ENCODE measurements at regions not wholly inside any gene's neighbourhood (a gene's known extent, or its start where the extent isn't known, plus 50 kb on each side); places are given as distances from the start of the nearest gene placed in this dataset.

GRCh38 chr3:43978708-43979107 is 263.0 kb upstream of the TOPAZ1 start:
- no peak for DNase-seq (ENCODE audit: low spot score)
- Histone ChIP-seq H3K27me3 (peaks cover 22% of the 10 kb centered on the region), H3K79me2 (no peaks in the 10 kb centered on the region), H3K36me3 (replicated peaks; ENCODE audit: insufficient read depth, low read depth) (no peaks in the 10 kb centered on the region), H3K9me2 (replicated peaks; ENCODE audit: insufficient read depth) (no peaks in the 10 kb centered on the region), H3K4me2 (no peak overlapping the region), H3K4me3 (no peak overlapping the region), H3K4me1 (ENCODE audit: insufficient read depth) (no peaks in the 10 kb centered on the region), H2AFZ (no peak overlapping the region), H3K27ac (no peak overlapping the region), H3K9me3 (ENCODE audit: low read depth) (no peaks in the 10 kb centered on the region), H4K20me1 (ENCODE audit: insufficient read depth, poor library complexity, severe bottlenecking) (no peaks in the 10 kb centered on the region)
- no peak for TF ChIP-seq CTCF (IDR thresholded peaks at IDR 0.05; ENCODE audit: poor library complexity)
- TF ChIP-seq EZH2phosphoT487 (IDR thresholded peaks at IDR 0.05; ENCODE audit: low read depth, severe bottlenecking, unreplicated experiment): no peak
- no peak for TF ChIP-seq EZH2 (IDR thresholded peaks at IDR 0.05; ENCODE audit: borderline replicate concordance)
- 52% methylated on average over 2 of the region's 2 CpGs for WGBS (ENCODE audit: low lambda C conversion rate, missing lambda C conversion rate)

GRCh38 chr3:43979645-43980044 is 262.0 kb upstream of the TOPAZ1 start:
- Histone ChIP-seq H3K4me1 (ENCODE audit: insufficient read depth) (no peaks in the 10 kb centered on the region), H3K27ac (no peak overlapping the region), H2AFZ (no peak overlapping the region), H3K36me3 (replicated peaks; ENCODE audit: insufficient read depth, low read depth) (no peaks in the 10 kb centered on the region), H3K79me2 (no peaks in the 10 kb centered on the region), H3K9me2 (replicated peaks; ENCODE audit: insufficient read depth) (no peaks in the 10 kb centered on the region), H3K9me3 (ENCODE audit: low read depth) (no peaks in the 10 kb centered on the region), H3K4me2 (no peak overlapping the region), H3K4me3 (no peak overlapping the region), H4K20me1 (ENCODE audit: insufficient read depth, poor library complexity, severe bottlenecking) (no peaks in the 10 kb centered on the region), H3K27me3 (peaks cover 22% of the 10 kb centered on the region)
- DNase-seq (ENCODE audit: low spot score): no peak
- TF ChIP-seq EZH2phosphoT487 (IDR thresholded peaks at IDR 0.05; ENCODE audit: low read depth, severe bottlenecking, unreplicated experiment) (no peak), EZH2 (IDR thresholded peaks at IDR 0.05; ENCODE audit: borderline replicate concordance) (no peak), CTCF (IDR thresholded peaks at IDR 0.05; ENCODE audit: poor library complexity) (no peak)
- 94% methylated on average over 3 of the region's 3 CpGs for WGBS (ENCODE audit: low lambda C conversion rate, missing lambda C conversion rate)

- DNase-seq (ENCODE audit: low spot score): peak; percentile 67
- H2AFZ ChIP-seq: peak overlapping the region; percentile 40
- no peaks in the 10 kb centered on the region for H3K9me2 ChIP-seq (replicated peaks; ENCODE audit: insufficient read depth)
- no peaks in the 10 kb centered on the region for H4K20me1 ChIP-seq (ENCODE audit: insufficient read depth, poor library complexity, severe bottlenecking)
- H3K9me3 ChIP-seq (ENCODE audit: low read depth): no peaks in the 10 kb centered on the region
- no peak overlapping the region for H3K27ac ChIP-seq
- WGBS (ENCODE audit: low lambda C conversion rate, missing lambda C conversion rate): 1% methylated on average over 54 of the region's 73 CpGs
- H3K4me2 ChIP-seq: peak overlapping the region; percentile 96
- TF ChIP-seq EZH2phosphoT487 (IDR thresholded peaks at IDR 0.05; ENCODE audit: low read depth, severe bottlenecking, unreplicated experiment) (peak; percentile 55), EZH2 (IDR thresholded peaks at IDR 0.05; ENCODE audit: borderline replicate concordance) (peak; percentile 81), CTCF (IDR thresholded peaks at IDR 0.05; ENCODE audit: poor library complexity) (no peak)
- no peaks in the 10 kb centered on the region for H3K36me3 ChIP-seq (replicated peaks; ENCODE audit: insufficient read depth, low read depth)
- H3K4me3 ChIP-seq: peak overlapping the region; percentile 20
- H3K79me2 ChIP-seq: no peaks in the 10 kb centered on the region
- H3K27me3 ChIP-seq: peaks cover 77% of the 10 kb centered on the region
- H3K4me1 ChIP-seq (ENCODE audit: insufficient read depth): peaks cover 42% of the 10 kb centered on the region
Observed at GRCh38 chr3:43994657-43995546, 246.8 kb upstream of the TOPAZ1 start.

Measured in hepatocyte (in vitro differentiated cells).